Osteocyte (in vitro differentiated cells): ENCODE measurements at regions not wholly inside any gene's neighbourhood (a gene's known extent, or its start where the extent isn't known, plus 50 kb on each side); places are given as distances from the start of the nearest gene placed in this dataset.
"Not testable (repeated sequence)": the region's sequence is repeated elsewhere in the genome, so short reads cannot be mapped to it uniquely, and the experiment has no call there.

Experiments
- DNase-seq: peaks from one replicate; pipeline ENCODE4 v3.0.0; 2021; ENCODE audit warnings: mixed read lengths; ENCODE audit not compliant: unreplicated experiment; ENCODE audit errors: extremely low spot score
- H3K27ac Mint-ChIP-seq: one replicate; pipeline ENCODE4 v1.8.0; 2021; ENCODE audit warnings: mild to moderate bottlenecking, mixed read lengths; ENCODE audit not compliant: unreplicated experiment
- H3K27me3 Mint-ChIP-seq: one replicate; pipeline ENCODE4 v1.8.0; 2021; ENCODE audit warnings: mixed read lengths; ENCODE audit not compliant: unreplicated experiment
- H3K36me3 Mint-ChIP-seq: one replicate; pipeline ENCODE4 v1.8.0; 2021; ENCODE audit warnings: mixed read lengths; ENCODE audit not compliant: unreplicated experiment
- H3K4me1 Mint-ChIP-seq: one replicate; pipeline ENCODE4 v1.8.0; 2021; ENCODE audit warnings: mixed read lengths; ENCODE audit not compliant: unreplicated experiment
- H3K4me3 Mint-ChIP-seq: one replicate; pipeline ENCODE4 v1.8.0; 2021; ENCODE audit warnings: mild to moderate bottlenecking, moderate library complexity, mixed read lengths; ENCODE audit not compliant: unreplicated experiment
- H3K9me3 Mint-ChIP-seq: one replicate; pipeline ENCODE4 v1.8.0; 2021; ENCODE audit warnings: mixed read lengths; ENCODE audit not compliant: unreplicated experiment
- CTCF ChIP-seq: fragments of 200-600 bp; sonication (generic); IDR thresholded peaks from 2 replicates; pipeline ENCODE4 v1.5.0; 2021; ENCODE audit warnings: antibody characterized with exemption, mild to moderate bottlenecking, moderate library complexity

GRCh38 chr7:82578430-82578829 lies 134.9 kb upstream of the CACNA2D1 start:
- Mint-ChIP-seq H3K4me3 (no peak overlapping the region), H3K27ac (peak overlapping the region; percentile 40), H3K27me3 (no peaks in the 10 kb centered on the region), H3K36me3 (no peaks in the 10 kb centered on the region), H3K9me3 (peaks cover 2% of the 10 kb centered on the region), H3K4me1 (peaks cover 6% of the 10 kb centered on the region)
- TF ChIP-seq CTCF = no peak
- DNase-seq = no peak

GRCh38 chr7:82572195-82572880 lies 128.8 kb upstream of the CACNA2D1 start:
- no peaks in the 10 kb centered on the region for H3K36me3 Mint-ChIP-seq

DNA sequence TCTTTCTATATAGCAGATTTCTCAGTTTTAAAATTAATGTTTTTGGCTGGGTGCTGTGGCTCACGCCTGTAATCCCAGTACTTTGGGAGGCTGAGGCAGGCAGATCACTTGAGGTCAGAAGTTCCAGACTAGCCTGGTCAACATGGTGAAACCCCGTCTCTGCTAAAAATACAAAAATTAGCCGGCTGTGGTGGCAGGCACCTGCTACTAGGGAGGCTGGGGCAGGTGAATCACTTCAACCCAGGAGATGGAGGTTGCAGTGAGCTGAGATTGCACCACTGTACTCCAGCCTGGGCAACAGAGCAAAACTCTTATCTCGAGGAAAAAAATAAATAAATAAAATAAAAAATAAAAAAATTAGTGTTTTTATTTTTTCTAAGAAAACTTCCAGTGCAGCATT lies 127.5 kb upstream of the CACNA2D1 start:
- DNase-seq, H3K4me3 Mint-ChIP-seq, H3K36me3 Mint-ChIP-seq, H3K9me3 Mint-ChIP-seq, H3K27me3 Mint-ChIP-seq, H3K27ac Mint-ChIP-seq: not testable (repeated sequence)
- H3K4me1 Mint-ChIP-seq = peaks cover 12% of the 10 kb centered on the region

More at GRCh38 chr7:82572195-82572880, 128.8 kb upstream of the CACNA2D1 start:
- H3K4me1 Mint-ChIP-seq = peaks cover 5% of the 10 kb centered on the region
- peak; percentile 97 for TF ChIP-seq CTCF
- no peaks in the 10 kb centered on the region for H3K27me3 Mint-ChIP-seq
- peak; percentile 91 for DNase-seq
- peak overlapping the region; percentile 21 for H3K4me3 Mint-ChIP-seq
- H3K9me3 Mint-ChIP-seq = no peaks in the 10 kb centered on the region
- H3K27ac Mint-ChIP-seq = no peak overlapping the region

DNA sequence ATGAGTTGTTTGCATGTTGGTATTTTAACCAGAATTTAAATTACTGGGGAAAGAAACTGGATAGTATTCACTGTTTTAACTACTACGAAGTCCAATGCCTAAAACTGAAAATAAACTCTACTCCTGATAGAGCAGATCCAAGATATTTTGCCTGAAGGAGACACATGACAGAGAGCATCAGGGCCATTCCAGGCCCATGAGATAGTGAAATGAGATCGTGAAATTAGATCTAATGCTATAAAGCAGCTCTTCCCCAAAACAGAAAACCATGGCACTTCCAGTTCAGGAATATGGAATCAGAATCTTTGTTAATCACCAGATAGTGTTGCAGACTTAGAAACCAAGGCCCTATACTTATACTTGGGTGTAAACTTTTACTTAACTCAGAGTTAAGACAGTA lies 124.3 kb upstream of the CACNA2D1 start:
- H3K9me3 Mint-ChIP-seq = no peaks in the 10 kb centered on the region
- H3K27me3 Mint-ChIP-seq = no peaks in the 10 kb centered on the region
- H3K4me3 Mint-ChIP-seq = no peak overlapping the region
- H3K36me3 Mint-ChIP-seq = no peaks in the 10 kb centered on the region
- H3K27ac Mint-ChIP-seq = no peak overlapping the region
- no peak for DNase-seq
- TF ChIP-seq CTCF = no peak
- peaks cover 23% of the 10 kb centered on the region for H3K4me1 Mint-ChIP-seq

GRCh38 chr7:82567356-82567755 lies 123.8 kb upstream of the CACNA2D1 start:
- TF ChIP-seq CTCF = no peak
- no peaks in the 10 kb centered on the region for H3K9me3 Mint-ChIP-seq
- H3K36me3 Mint-ChIP-seq = no peaks in the 10 kb centered on the region
- H3K27me3 Mint-ChIP-seq = no peaks in the 10 kb centered on the region
- no peak overlapping the region for H3K27ac Mint-ChIP-seq
- H3K4me3 Mint-ChIP-seq = no peak overlapping the region
- H3K4me1 Mint-ChIP-seq = peaks cover 27% of the 10 kb centered on the region
- DNase-seq = no peak
